Astrocyte of the cerebellum (primary cell): ENCODE measurements at regions not wholly inside any gene's neighbourhood (a gene's known extent, or its start where the extent isn't known, plus 50 kb on each side); places are given as distances from the start of the nearest gene placed in this dataset.

Experiments
- DNase-seq: peaks from one replicate; pipeline ENCODE4 v3.0.0-alpha.2; 2011; ENCODE audit warnings: low read depth
- H3K4me3 ChIP-seq: 2 replicates; pipeline ENCODE4 v1.5.1; 2011; ENCODE audit warnings: mild to moderate bottlenecking, low read depth, low read length, moderate library complexity
- in situ Hi-C: cut with HindIII; loops from 2 replicates; pipeline ENCODE4 v1.10.0; 2017; ENCODE audit warnings: low sequenced_read_pairs
- TF ChIP-seq, protein P1 (sequence below): IDR thresholded peaks from 2 replicates; pipeline ENCODE4 v1.5.1; 2012; ENCODE audit warnings: low read length, low read depth, moderate library complexity, mild to moderate bottlenecking; ENCODE audit errors: missing control alignments

DNA sequence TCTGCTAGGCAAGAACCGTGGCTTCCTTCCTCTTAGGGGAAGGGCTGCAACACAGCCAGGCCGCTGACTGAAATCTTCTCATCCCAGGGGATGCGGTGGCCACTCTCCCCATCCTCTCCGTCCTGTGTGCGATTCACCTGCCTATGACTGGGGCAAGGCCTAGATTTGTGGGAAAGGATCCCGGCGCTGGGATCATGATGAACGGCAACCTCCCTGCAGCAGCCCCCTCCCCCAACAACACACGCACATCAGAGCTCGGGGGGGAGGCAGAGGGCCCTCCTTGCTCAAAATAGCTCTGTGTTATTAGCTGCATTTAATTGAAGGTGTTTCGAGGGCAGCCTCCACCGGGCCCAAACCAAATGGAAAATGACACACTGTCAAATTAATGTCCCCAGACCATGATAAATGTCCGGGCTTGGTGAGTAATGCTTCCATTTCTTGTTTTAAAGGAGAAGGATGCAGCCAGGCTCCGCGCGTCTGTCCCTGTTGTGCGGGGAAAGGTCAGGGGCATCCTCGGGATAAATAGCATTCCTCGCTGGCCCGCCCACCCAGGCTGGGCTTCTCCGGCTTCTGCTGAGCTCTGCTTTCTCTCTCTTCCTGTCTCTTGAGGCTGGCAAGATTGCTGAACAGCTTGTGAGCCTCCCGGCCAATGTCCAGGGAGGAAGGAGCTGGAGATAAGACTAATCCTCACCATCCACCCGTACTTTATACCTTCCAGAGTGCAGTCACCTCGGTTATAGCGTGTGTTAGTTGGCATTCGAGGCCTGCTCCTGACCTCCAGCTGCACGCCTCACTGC, 56.4 kb upstream of the TLE3 start:
- H3K4me3 ChIP-seq: no peak overlapping the region
- TF ChIP-seq, protein P1, sequence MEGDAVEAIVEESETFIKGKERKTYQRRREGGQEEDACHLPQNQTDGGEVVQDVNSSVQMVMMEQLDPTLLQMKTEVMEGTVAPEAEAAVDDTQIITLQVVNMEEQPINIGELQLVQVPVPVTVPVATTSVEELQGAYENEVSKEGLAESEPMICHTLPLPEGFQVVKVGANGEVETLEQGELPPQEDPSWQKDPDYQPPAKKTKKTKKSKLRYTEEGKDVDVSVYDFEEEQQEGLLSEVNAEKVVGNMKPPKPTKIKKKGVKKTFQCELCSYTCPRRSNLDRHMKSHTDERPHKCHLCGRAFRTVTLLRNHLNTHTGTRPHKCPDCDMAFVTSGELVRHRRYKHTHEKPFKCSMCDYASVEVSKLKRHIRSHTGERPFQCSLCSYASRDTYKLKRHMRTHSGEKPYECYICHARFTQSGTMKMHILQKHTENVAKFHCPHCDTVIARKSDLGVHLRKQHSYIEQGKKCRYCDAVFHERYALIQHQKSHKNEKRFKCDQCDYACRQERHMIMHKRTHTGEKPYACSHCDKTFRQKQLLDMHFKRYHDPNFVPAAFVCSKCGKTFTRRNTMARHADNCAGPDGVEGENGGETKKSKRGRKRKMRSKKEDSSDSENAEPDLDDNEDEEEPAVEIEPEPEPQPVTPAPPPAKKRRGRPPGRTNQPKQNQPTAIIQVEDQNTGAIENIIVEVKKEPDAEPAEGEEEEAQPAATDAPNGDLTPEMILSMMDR: no peak
- in situ Hi-C loops: no loop called here
- DNase-seq: no peak

DNA sequence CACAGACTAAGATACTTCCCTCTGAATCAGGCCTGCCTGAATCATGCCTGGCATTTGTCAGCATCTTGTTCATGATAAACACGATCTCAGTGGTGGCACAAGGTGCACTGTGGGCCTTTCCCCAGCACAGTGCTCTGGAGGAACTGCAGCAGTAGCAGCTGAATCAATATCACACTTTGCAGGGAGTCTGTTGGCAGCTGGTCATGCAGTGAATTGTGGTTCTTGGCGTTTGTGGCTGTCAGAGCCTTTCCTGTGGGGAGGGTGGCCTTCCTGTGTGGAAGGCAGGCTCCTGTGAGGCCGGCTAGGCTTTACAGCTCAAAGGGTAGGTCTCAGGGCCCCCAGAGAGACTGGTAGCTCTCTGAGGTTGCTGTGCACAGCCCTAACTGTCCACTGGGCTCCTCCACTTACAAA, 54.4 kb upstream of the TLE3 start:
- no peak for DNase-seq
- H3K4me3 ChIP-seq: no peak overlapping the region
- TF ChIP-seq, protein P1: no peak
- in situ Hi-C loops: no loop called here

DNA sequence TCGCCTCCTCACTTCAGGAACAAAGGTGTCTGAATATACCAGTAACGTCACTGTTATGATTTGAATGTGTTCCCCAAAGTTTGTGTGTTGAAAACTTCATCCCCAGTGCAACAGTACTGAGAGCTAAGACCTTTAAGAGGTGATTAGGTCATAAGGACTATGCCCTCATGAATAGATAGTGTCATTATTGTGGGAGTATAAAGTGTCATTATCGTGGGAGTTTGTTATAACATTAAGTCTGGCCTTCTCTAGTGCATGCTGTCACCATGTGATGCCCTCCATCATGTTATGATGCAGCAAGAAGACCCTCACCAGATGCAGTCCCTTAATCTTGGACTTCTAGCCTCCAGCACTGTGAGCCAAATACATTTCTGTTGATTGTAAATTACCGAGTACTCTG, 53.7 kb upstream of the TLE3 start:
- in situ Hi-C loops: no loop called here
- TF ChIP-seq, protein P1: no peak
- no peak overlapping the region for H3K4me3 ChIP-seq
- no peak for DNase-seq

DNA sequence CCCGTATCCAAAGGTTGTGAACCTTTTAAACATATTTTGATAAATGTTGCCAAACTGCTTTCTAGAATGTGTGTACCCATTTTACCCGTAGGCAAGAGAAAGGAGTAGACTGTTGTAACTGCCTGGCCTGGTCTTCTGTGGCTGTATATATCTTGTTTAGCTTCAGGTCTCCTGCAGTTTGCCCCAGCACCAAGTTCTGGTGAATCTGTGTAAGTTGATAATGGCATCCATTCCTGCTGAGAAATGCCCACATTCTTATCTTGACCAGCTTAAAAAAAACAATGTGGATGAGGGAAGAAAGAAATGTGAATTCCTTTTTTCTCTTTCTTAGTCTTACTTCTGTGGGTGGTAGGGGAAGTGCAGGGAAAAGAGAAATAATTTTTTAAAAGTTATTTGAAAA, 53.3 kb upstream of the TLE3 start:
- DNase-seq: no peak
- TF ChIP-seq, protein P1: no peak
- in situ Hi-C loops: no loop called here
- no peak overlapping the region for H3K4me3 ChIP-seq

DNA sequence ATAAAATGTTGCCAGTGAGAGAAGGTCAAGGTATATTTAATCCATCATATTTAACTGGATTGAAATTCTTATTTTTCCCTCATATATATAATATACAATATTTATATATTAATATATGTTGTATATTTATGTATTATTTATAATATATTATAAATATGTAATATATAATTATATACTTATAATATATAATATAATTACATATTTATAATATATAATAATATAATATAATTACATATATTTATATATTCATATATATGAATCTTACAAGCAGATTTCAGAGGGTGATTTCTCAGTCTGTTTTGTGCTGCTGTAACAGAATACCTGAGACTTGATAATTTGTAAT, 52.7 kb upstream of the TLE3 start:
- in situ Hi-C loops: no loop called here
- TF ChIP-seq, protein P1: no peak
- H3K4me3 ChIP-seq: no peak overlapping the region
- no peak for DNase-seq

DNA sequence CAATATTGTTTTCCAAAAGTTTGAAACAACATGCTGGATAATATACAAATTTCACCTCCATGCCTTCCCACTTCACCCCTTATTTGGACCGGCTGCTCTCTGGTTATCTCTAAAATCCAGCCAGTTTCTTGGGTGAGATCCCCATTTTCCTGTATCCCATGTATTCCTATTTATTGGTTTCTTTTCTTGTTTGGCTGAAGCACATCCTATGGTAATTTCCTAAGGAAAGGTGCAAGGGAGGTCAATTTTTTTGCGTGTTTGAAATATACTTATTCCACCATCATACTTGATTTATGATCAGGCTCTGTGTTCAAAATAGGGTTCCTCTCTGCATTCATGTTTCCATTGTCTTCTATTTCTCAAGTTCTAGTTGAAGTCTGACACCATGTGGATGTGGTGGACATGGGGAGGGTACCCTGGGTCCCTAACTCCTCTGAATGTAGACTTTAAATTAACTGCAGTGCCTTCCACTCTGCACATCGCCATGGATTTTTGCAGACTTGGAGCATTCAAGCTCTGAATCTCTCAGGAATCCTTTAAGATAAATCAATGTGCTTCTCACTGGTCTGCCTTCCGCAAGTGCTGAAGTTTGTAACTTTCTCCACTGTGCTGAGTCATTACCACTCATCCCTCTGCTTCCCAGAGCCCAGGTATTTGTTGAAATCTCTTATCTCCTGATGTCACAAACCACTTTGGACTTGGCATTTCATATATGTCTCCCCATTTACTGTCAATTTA, 52.1 kb upstream of the TLE3 start:
- DNase-seq: no peak
- H3K4me3 ChIP-seq: no peak overlapping the region
- in situ Hi-C loops: loop anchor here (5.0 kb wide), 1 partner anchor 43 kb away; no protein-coding TSS in a partner anchor
- TF ChIP-seq, protein P1: no peak
